ENCODE measurements at regions not wholly inside any gene's neighbourhood (a gene's known extent, or its start where the extent isn't known, plus 50 kb on each side); places are given as distances from the start of the nearest gene placed in this dataset.

DNA sequence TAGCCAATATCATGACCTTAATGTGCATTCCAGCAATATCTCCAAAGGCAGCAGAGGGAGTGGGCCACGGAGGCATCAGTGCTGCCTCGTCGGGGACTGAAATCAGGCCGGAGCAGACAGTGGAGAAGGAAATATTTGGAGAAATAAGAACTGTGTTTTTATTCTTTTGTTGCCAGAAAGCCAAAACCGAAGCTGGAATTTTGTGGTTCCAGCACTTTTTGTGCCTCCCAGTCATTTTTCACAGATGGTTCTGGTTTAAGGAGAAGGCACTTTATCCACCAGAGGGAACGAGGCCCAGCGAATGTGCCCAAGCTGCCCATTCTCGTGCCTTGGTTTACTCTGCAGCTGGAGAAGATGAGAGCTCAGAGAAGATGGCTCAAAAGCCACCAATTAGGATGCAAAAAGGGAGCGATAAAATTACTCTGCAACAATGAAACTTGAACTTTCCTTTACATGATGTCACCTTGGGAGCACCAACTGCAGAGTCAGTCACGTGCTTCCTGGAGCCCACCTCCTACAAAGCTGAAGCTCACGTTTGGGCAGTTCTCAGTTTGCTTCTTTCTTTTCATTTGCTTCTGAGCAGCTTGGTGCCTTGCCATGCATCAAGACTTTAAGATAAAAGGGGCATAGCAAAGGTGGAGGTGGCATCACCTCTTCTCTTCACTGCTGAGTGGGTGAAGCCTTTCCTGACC, 288.7 kb downstream of the LPIN1 start:
- no peaks in the 10 kb centered on the region for H3K36me3 ChIP-seq (ENCODE audit: control insufficient read depth in 2 of 2, extremely low read depth in 1 of 2, insufficient read depth in 2 of 2, low read length in 2 of 2)
- DNase-seq (ENCODE audit: low read depth, low spot score) (no peak), FAIRE-seq (no peak)
- no peak overlapping the region for H3K9ac ChIP-seq (ENCODE audit: control insufficient read depth, extremely low read depth, insufficient read depth, low read length)
- H4K20me1 ChIP-seq (ENCODE audit: control insufficient read depth, extremely low read depth, insufficient read depth, low read length) = no peaks in the 10 kb centered on the region
- H3K79me2 ChIP-seq (ENCODE audit: control insufficient read depth, insufficient read depth, low read length) = no peaks in the 10 kb centered on the region
- no peak overlapping the region for H3K4me3 ChIP-seq (ENCODE audit: control insufficient read depth in 2 of 3, extremely low read depth in 1 of 3, insufficient read depth in 2 of 3, low read depth in 1 of 3, low read length in 3 of 3)
- dilution Hi-C loops (cut with MboI; ENCODE audit: extremely low pct_ligation_motif_present, low sequenced_read_pairs) = no loop called here
- H3K9me1 ChIP-seq (ENCODE audit: control insufficient read depth, extremely low read depth, insufficient read depth, low read length) = no peaks in the 10 kb centered on the region
- no peaks in the 10 kb centered on the region for H3K27me3 ChIP-seq (ENCODE audit: control insufficient read depth, extremely low read depth, insufficient read depth, low read length)
- H3K4me1 ChIP-seq (ENCODE audit: control insufficient read depth, extremely low read depth, insufficient read depth, low read length) = peaks cover 3% of the 10 kb centered on the region
- H3K4me2 ChIP-seq (ENCODE audit: control insufficient read depth, extremely low read depth, insufficient read depth, low read depth, low read length) = no peak overlapping the region
- TF ChIP-seq EZH2 (IDR thresholded peaks at IDR 0.05; ENCODE audit: low read length) (no peak), CTCF (optimal IDR thresholded peaks at IDR 0.05 in 1 of 3, IDR thresholded peaks at IDR 0.05 in 1 of 3, conservative IDR thresholded peaks at IDR 0.05 in 1 of 3; ENCODE audit: extremely low read depth in 1 of 3, insufficient read depth in 2 of 3, low read length in 3 of 3) (no peak)
- peaks cover 9% of the 10 kb centered on the region for H3K9me3 ChIP-seq (ENCODE audit: control insufficient read depth, low read depth, low read length)
- H2AFZ ChIP-seq (ENCODE audit: control insufficient read depth, low read length) = no peak overlapping the region
- H3K27ac ChIP-seq (ENCODE audit: control insufficient read depth, insufficient read depth, low read length) = no peak overlapping the region

DNA sequence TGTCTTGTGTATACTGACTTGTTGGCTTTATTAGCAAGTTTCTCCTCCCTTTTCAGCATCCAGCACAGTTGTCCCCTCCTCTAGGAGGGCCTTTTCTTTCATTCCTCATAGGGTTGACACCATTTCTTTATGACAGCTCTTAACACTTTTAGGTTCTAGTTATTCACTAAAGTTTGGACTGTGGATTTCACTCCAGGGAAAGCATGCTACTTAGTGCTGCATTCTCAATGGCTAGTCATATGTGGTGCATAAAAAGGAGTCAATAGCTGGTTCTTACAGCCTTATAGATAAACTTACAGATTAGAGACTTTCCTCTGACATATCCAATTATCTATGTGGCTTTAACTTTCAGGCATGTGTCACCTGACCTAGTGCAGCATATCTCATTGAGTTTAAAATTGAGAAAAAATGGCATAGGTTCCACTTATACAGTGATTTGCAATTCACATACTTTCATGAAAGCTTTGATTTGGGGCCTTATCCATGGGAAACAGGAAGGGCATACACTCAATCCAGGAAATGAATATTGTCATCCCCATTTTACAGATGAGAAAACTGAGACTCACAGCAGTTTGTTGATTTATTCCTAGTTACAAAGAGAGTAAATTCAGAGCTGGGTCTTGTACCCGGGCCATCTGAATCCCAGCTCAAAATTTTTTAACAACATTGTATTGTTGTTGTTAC, 289.7 kb downstream of the LPIN1 start:
- FAIRE-seq = no peak
- TF ChIP-seq CTCF (optimal IDR thresholded peaks at IDR 0.05 in 1 of 3, IDR thresholded peaks at IDR 0.05 in 1 of 3, conservative IDR thresholded peaks at IDR 0.05 in 1 of 3; ENCODE audit: extremely low read depth in 1 of 3, insufficient read depth in 2 of 3, low read length in 3 of 3) (no peak), EZH2 (IDR thresholded peaks at IDR 0.05; ENCODE audit: low read length) (no peak)
- no peaks in the 10 kb centered on the region for H3K79me2 ChIP-seq (ENCODE audit: control insufficient read depth, insufficient read depth, low read length)
- no peaks in the 10 kb centered on the region for H3K9me1 ChIP-seq (ENCODE audit: control insufficient read depth, extremely low read depth, insufficient read depth, low read length)
- no peaks in the 10 kb centered on the region for H3K36me3 ChIP-seq (ENCODE audit: control insufficient read depth in 2 of 2, extremely low read depth in 1 of 2, insufficient read depth in 2 of 2, low read length in 2 of 2)
- peaks cover 9% of the 10 kb centered on the region for H3K9me3 ChIP-seq (ENCODE audit: control insufficient read depth, low read depth, low read length)
- no peaks in the 10 kb centered on the region for H3K27me3 ChIP-seq (ENCODE audit: control insufficient read depth, extremely low read depth, insufficient read depth, low read length)
- H4K20me1 ChIP-seq (ENCODE audit: control insufficient read depth, extremely low read depth, insufficient read depth, low read length) = no peaks in the 10 kb centered on the region
- H3K9ac ChIP-seq (ENCODE audit: control insufficient read depth, extremely low read depth, insufficient read depth, low read length) = no peak overlapping the region
- no peak overlapping the region for H3K4me2 ChIP-seq (ENCODE audit: control insufficient read depth, extremely low read depth, insufficient read depth, low read depth, low read length)
- dilution Hi-C loops (cut with MboI; ENCODE audit: extremely low pct_ligation_motif_present, low sequenced_read_pairs) = no loop called here
- no peak for DNase-seq (ENCODE audit: low read depth, low spot score)
- H3K4me3 ChIP-seq (ENCODE audit: control insufficient read depth in 2 of 3, extremely low read depth in 1 of 3, insufficient read depth in 2 of 3, low read depth in 1 of 3, low read length in 3 of 3) = no peak overlapping the region
- no peak overlapping the region for H3K27ac ChIP-seq (ENCODE audit: control insufficient read depth, insufficient read depth, low read length)
- no peak overlapping the region for H2AFZ ChIP-seq (ENCODE audit: control insufficient read depth, low read length)
- peaks cover 3% of the 10 kb centered on the region for H3K4me1 ChIP-seq (ENCODE audit: control insufficient read depth, extremely low read depth, insufficient read depth, low read length)
